Uterus (tissue), 3 donors: ENCODE measurements at regions not wholly inside any gene's neighbourhood (a gene's known extent, or its start where the extent isn't known, plus 50 kb on each side); places are given as distances from the start of the nearest gene placed in this dataset.

Source experiments
- DNase-seq, 2 donors: peaks; one replicate each; pipeline ENCODE4 v3.0.0-alpha.2; 2019 to 2020
- H3K27ac ChIP-seq, 2 donors: fragments of 200-600 bp; sonication (generic); 1 replicate in 1 of 2; 2 replicates in 1 of 2; pipeline ENCODE4 v1.5.1; 2016 to 2018
- H3K27me3 ChIP-seq, 2 donors: fragments of 200-600 bp; sonication (generic); one replicate each; pipeline ENCODE4 v1.5.1; 2018 to 2019; ENCODE audit warnings: control low read depth in 1 of 2
- H3K36me3 ChIP-seq, 2 donors: fragments of 200-600 bp; sonication (generic); one replicate each; pipeline ENCODE4 v1.5.1; 2019; ENCODE audit warnings: control low read depth in 1 of 2
- H3K4me1 ChIP-seq, 2 donors: fragments of 200-600 bp; sonication (generic); one replicate each; pipeline ENCODE4 v1.5.1; 2018 to 2019; ENCODE audit warnings: control low read depth in 1 of 2
- H3K4me3 ChIP-seq, 2 donors: fragments of 200-600 bp; sonication (generic); 1 replicate in 1 of 2; 2 replicates in 1 of 2; pipeline ENCODE4 v1.5.1; 2018 to 2019; ENCODE audit warnings: mild to moderate bottlenecking in 1 of 2
- H3K9me3 ChIP-seq, 2 donors: fragments of 200-600 bp; sonication (generic); one replicate each; pipeline ENCODE4 v1.5.1; 2019; ENCODE audit warnings: control low read depth in 1 of 2
- CTCF ChIP-seq, 4 experiments: fragments of 200-600 bp in 2 of 4; fragments of 450-650 bp in 2 of 4; sonication (generic) in 2 of 4; IDR thresholded peaks; one replicate each; pipeline ENCODE4 v1.5.1; 2016 to 2019; ENCODE audit warnings: antibody characterized with exemption in 4 of 4, mild to moderate bottlenecking in 2 of 4, moderate library complexity in 1 of 4
- POLR2A ChIP-seq, 2 donors: fragments of 450-650 bp; IDR thresholded peaks; one replicate each; pipeline ENCODE4 v1.6.1; 2016; ENCODE audit warnings: antibody characterized with exemption in 2 of 2, mild to moderate bottlenecking in 1 of 2, moderate library complexity in 1 of 2
- intact Hi-C: fragments of 100-400 bp; cut with DNase I; formaldehyde crosslinking; loops from one replicate; pipeline ENCODE4 v1.15.1; 2023; ENCODE audit warnings: low total_unique reads
- donor health status: DM: yes; HTN: yes; CAD: no.

GRCh38 chr3:145522179-145522578 lies 638.8 kb downstream of the PLOD2 start:
- no peak for TF ChIP-seq POLR2A (IDR thresholded peaks at IDR 0.05)
- no peaks in the 10 kb centered on the region for H3K36me3 ChIP-seq
- no peaks in the 10 kb centered on the region for H3K9me3 ChIP-seq
- no peak overlapping the region for H3K27ac ChIP-seq
- intact Hi-C loops = no loop called here
- no peaks in the 10 kb centered on the region for H3K4me1 ChIP-seq
- no peaks in the 10 kb centered on the region for H3K27me3 ChIP-seq
- no peak overlapping the region for H3K4me3 ChIP-seq
- DNase-seq = no peak

- Histone ChIP-seq H3K27me3 (no peaks in the 10 kb centered on the region), H3K4me1 (no peaks in the 10 kb centered on the region), H3K27ac (no peak overlapping the region), H3K4me3 (no peak overlapping the region), H3K36me3 (no peaks in the 10 kb centered on the region), H3K9me3 (no peaks in the 10 kb centered on the region)
- DNase-seq = no peak
- intact Hi-C loops = no loop called here
- TF ChIP-seq CTCF (IDR thresholded peaks at IDR 0.05) (no peak), POLR2A (IDR thresholded peaks at IDR 0.05) (no peak)
These were observed 637.9 kb downstream of the PLOD2 start for GRCh38 chr3:145522893-145523651.

- Histone ChIP-seq H3K27me3 (no peaks in the 10 kb centered on the region), H3K9me3 (no peaks in the 10 kb centered on the region), H3K4me3 (no peak overlapping the region), H3K27ac (no peak overlapping the region), H3K4me1 (no peaks in the 10 kb centered on the region), H3K36me3 (no peaks in the 10 kb centered on the region)
- DNase-seq = no peak
- no peak for TF ChIP-seq POLR2A (IDR thresholded peaks at IDR 0.05)
- no peak for TF ChIP-seq CTCF (IDR thresholded peaks at IDR 0.05)
- intact Hi-C loops = no loop called here
These were observed 629.4 kb downstream of the PLOD2 start for GRCh38 chr3:145531548-145531947.

GRCh38 chr3:145533696-145534095 lies 627.3 kb downstream of the PLOD2 start:
- no peaks in the 10 kb centered on the region for H3K9me3 ChIP-seq
- intact Hi-C loops = no loop called here
- H3K36me3 ChIP-seq = no peaks in the 10 kb centered on the region
- H3K4me3 ChIP-seq = no peak overlapping the region
- TF ChIP-seq CTCF (IDR thresholded peaks at IDR 0.05) (no peak), POLR2A (IDR thresholded peaks at IDR 0.05) (no peak)
- no peaks in the 10 kb centered on the region for H3K4me1 ChIP-seq
- no peak for DNase-seq
- H3K27ac ChIP-seq = no peak overlapping the region
- no peaks in the 10 kb centered on the region for H3K27me3 ChIP-seq

GRCh38 chr3:145536461-145536860 lies 624.5 kb downstream of the PLOD2 start:
- intact Hi-C loops = no loop called here
- no peak for TF ChIP-seq POLR2A (IDR thresholded peaks at IDR 0.05)
- TF ChIP-seq CTCF (IDR thresholded peaks at IDR 0.05) = no peak
- H3K9me3 ChIP-seq = no peaks in the 10 kb centered on the region
- H3K4me3 ChIP-seq = no peak overlapping the region
- H3K27me3 ChIP-seq = no peaks in the 10 kb centered on the region
- H3K36me3 ChIP-seq = no peaks in the 10 kb centered on the region
- H3K4me1 ChIP-seq = no peaks in the 10 kb centered on the region
- no peak for DNase-seq
- no peak overlapping the region for H3K27ac ChIP-seq
